A549 (cell line): ENCODE measurements at regions not wholly inside any gene's neighbourhood (a gene's known extent, or its start where the extent isn't known, plus 50 kb on each side); places are given as distances from the start of the nearest gene placed in this dataset.

Experiments
- ATAC-seq, 2 experiments: fragments of 200-7000 bp in 1 of 2; fragments of >200 bp in 1 of 2; cut with Nextera tagmentation in 1 of 2; cut with Tn5 transposase in 1 of 2; 3 replicates each; pipeline versions ENCODE4 v1.8.0 to v1.9.1; 2018 to 2020; ENCODE audit warnings: mild to moderate bottlenecking in 1 of 2, moderate library complexity in 1 of 2
- CTCF ChIA-PET: fragments of 300-600 bp; sonication (Branson Sonifier 250); formaldehyde crosslinking; extraction: SDS; loops from one replicate; lab custom pipeline; 2021; ENCODE audit warnings: antibody characterized with exemption, inconsistent platforms; lab: Yijun Ruan, JAX
- POLR2A ChIA-PET: fragments of 350-600 bp; formaldehyde crosslinking; extraction: SDS; loops from one replicate; lab custom pipeline; 2021; ENCODE audit warnings: antibody characterized with exemption, inconsistent platforms; lab: Yijun Ruan, JAX
- DNase-seq, 2 experiments: peaks; one replicate each; pipeline versions ENCODE4 v3.0.0 to v3.0.0-alpha.2; 2011 to 2016; ENCODE audit warnings: low read depth in 1 of 2, low spot score in 1 of 2
- FAIRE-seq: peaks from 2 replicates; lab custom pipeline; 2011; peaks lifted over from hg19 to GRCh38; lab: Jason Lieb, UNC
- H3K27ac ChIP-seq, 2 experiments: fragments of >200 bp; sonication (Bioruptor Twin); formaldehyde crosslinking; 3 replicates each; pipeline ENCODE4 v1.5.1; 2016 to 2017
- H3K4me1 ChIP-seq: fragments of >200 bp; sonication (Bioruptor Twin); formaldehyde crosslinking; 3 replicates; pipeline ENCODE4 v1.6.1; 2016
- H3K4me2 ChIP-seq: fragments of >200 bp; sonication (Bioruptor Twin); formaldehyde crosslinking; 3 replicates; pipeline ENCODE4 v1.6.1; 2016
- H3K4me3 ChIP-seq: fragments of >200 bp; sonication (Bioruptor Twin); formaldehyde crosslinking; 3 replicates; pipeline ENCODE4 v1.5.1; 2016
- H3K9me3 ChIP-seq: fragments of >200 bp; sonication (Bioruptor Twin); formaldehyde crosslinking; 3 replicates; pipeline ENCODE4 v1.6.1; 2016
- ATOH8 ChIP-seq: fragments of 250-450 bp; sonication (Bioruptor Pico); IDR thresholded peaks from 2 replicates; pipeline ENCODE4 v1.5.0; 2020; ENCODE audit warnings: low read depth, mild to moderate bottlenecking, moderate library complexity
- BHLHE40 ChIP-seq: IDR thresholded peaks from 2 replicates; pipeline ENCODE4 v1.6.1; 2012; ENCODE audit warnings: low read depth, low read length, inconsistent platforms
- CBX8 ChIP-seq: fragments of 200-600 bp; sonication (generic); IDR thresholded peaks from 2 replicates; pipeline ENCODE4 v1.6.1; 2016
- EHF ChIP-seq: fragments of 250-450 bp; sonication (Bioruptor Pico); IDR thresholded peaks from 2 replicates; pipeline ENCODE4 v1.5.0; 2020; ENCODE audit warnings: mild to moderate bottlenecking
- GATA3 ChIP-seq: IDR thresholded peaks from 2 replicates; pipeline ENCODE4 v1.6.1; 2012; ENCODE audit warnings: borderline replicate concordance
- HDAC2 ChIP-seq: fragments of 200-600 bp; sonication (generic); IDR thresholded peaks from 2 replicates; pipeline ENCODE4 v1.6.1; 2016
- HEYL ChIP-seq: fragments of 250-450 bp; sonication (Bioruptor Pico); IDR thresholded peaks from 2 replicates; pipeline ENCODE4 v1.8.0; 2021; ENCODE audit warnings: mild to moderate bottlenecking, moderate library complexity
- HOXB5 ChIP-seq: fragments of 250-450 bp; sonication (Bioruptor Pico); IDR thresholded peaks from 2 replicates; pipeline ENCODE4 v1.5.0; 2020; ENCODE audit warnings: mild to moderate bottlenecking, moderate library complexity
- JUNB ChIP-seq: fragments of >200 bp; sonication (Bioruptor Twin); formaldehyde crosslinking; IDR thresholded peaks from 2 replicates; pipeline ENCODE4 v1.6.1; 2016
- KDM5A ChIP-seq: fragments of 200-600 bp; sonication (generic); IDR thresholded peaks from 2 replicates; pipeline ENCODE4 v1.6.1; 2016; ENCODE audit warnings: antibody characterized with exemption, mild to moderate bottlenecking
- MAX ChIP-seq: IDR thresholded peaks from 2 replicates; pipeline ENCODE4 v1.6.1; 2012
- NR3C1 ChIP-seq: fragments of >200 bp; sonication (Bioruptor Twin); formaldehyde crosslinking; IDR thresholded peaks from 3 replicates; pipeline ENCODE4 v1.6.1; 2017
- RFX5 ChIP-seq: fragments of 450-650 bp; IDR thresholded peaks from 2 replicates; pipeline ENCODE4 v1.7.1; 2014; ENCODE audit warnings: antibody characterized with exemption, mild to moderate bottlenecking, moderate library complexity
- RNF2 ChIP-seq: fragments of 200-600 bp; sonication (generic); IDR thresholded peaks from 2 replicates; pipeline ENCODE4 v1.6.1; 2016; ENCODE audit warnings: low read depth, mild to moderate bottlenecking, antibody characterized with exemption, moderate library complexity, borderline replicate concordance
- SREBF2 ChIP-seq: fragments of 450-650 bp; IDR thresholded peaks from 2 replicates; pipeline ENCODE4 v1.6.1; 2014; ENCODE audit warnings: mild to moderate bottlenecking, moderate library complexity
- TFCP2L1 ChIP-seq: fragments of 250-450 bp; sonication (Bioruptor Pico); IDR thresholded peaks from 2 replicates; pipeline ENCODE4 v1.5.0; 2021; ENCODE audit warnings: mild to moderate bottlenecking
- TP53 ChIP-seq: fragments of 250-450 bp; sonication (Bioruptor Pico); IDR thresholded peaks from 2 replicates; pipeline ENCODE4 v1.5.0; 2021; ENCODE audit warnings: mild to moderate bottlenecking, moderate library complexity
- ZC3H11A ChIP-seq: fragments of 450-650 bp; IDR thresholded peaks from 2 replicates; pipeline ENCODE4 v1.6.1; 2014; ENCODE audit warnings: antibody characterized with exemption, mild to moderate bottlenecking
- WGBS: methylation state at CpG from one replicate; pipeline ENCODE4 v1.1.6; 2017; ENCODE audit errors: missing lambda C conversion rate; 5-methylcytosine and 5-hydroxymethylcytosine counted together
- TF ChIP-seq, protein P1 (sequence below): IDR thresholded peaks from 2 replicates; pipeline ENCODE4 v1.6.1; 2012; ENCODE audit warnings: low read depth, borderline replicate concordance

GRCh38 chr5:173538654-173539053, 77.8 kb downstream of the BOD1 start (continued):
- TF ChIP-seq ATOH8 (CRISPR knock-in tag) = no peak
- TF ChIP-seq ZC3H11A = no peak
- TF ChIP-seq JUNB = no peak
- TF ChIP-seq CBX8 = no peak
- TF ChIP-seq HOXB5 (CRISPR knock-in tag) = no peak

DNA sequence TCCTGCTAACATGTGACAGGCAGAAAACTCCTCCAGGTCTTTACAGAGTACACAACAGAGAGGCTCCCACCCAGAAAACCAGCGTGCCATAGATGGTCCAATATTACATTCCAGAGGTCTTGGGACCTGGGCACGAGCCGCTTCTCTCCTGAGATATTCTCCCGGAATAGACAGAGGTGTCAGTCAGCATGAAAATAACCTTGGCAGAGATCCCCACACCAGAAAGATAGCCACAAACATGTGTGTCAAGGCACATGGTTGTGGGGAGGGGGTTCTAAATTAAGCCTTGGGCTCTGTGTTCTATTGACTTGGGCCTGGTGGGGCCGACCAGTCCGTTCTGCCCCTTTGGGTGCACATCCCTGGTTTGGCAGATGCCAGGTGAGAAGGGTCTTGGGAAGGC, 78.4 kb downstream of the BOD1 start:
- CTCF ChIA-PET = no interaction called here
- TF ChIP-seq HDAC2 (no peak), HOXB5 (CRISPR knock-in tag) (no peak), NR3C1 (no peak), KDM5A (no peak), RNF2 (no peak), TFCP2L1 (CRISPR knock-in tag) (no peak), HEYL (CRISPR knock-in tag) (no peak), GATA3 (no peak), MAX (no peak), TP53 (CRISPR knock-in tag) (no peak)

GRCh38 chr5:173537228-173537627, 79.2 kb downstream of the BOD1 start:
- Histone ChIP-seq H3K4me3 (no peak overlapping the region), H3K9me3 (no peaks in the 10 kb centered on the region), H3K27ac (no peak overlapping the region), H3K4me2 (no peak overlapping the region), H3K4me1 (no peaks in the 10 kb centered on the region)
- ATAC-seq (no peak), DNase-seq (no peak), FAIRE-seq (no peak)
- WGBS = 60% methylated on average over 5 of the region's 5 CpGs
- POLR2A ChIA-PET = interaction anchor here (0.6 kb wide), 1 partner anchor 26 kb away, joined by 3 read pairs; no protein-coding TSS in a partner anchor
- CTCF ChIA-PET = interaction anchor here (1.1 kb wide), 1 partner anchor 18 kb away, joined by 3 read pairs; no protein-coding TSS in a partner anchor
- TF ChIP-seq EHF (no peak), BHLHE40 (no peak), KDM5A (no peak)

More for the DNA sequence above, 78.4 kb downstream of the BOD1 start:
- POLR2A ChIA-PET = no interaction called here
- DNase-seq = no peak
- no peak overlapping the region for H3K4me2 ChIP-seq
- H3K27ac ChIP-seq = no peak overlapping the region
- no peaks in the 10 kb centered on the region for H3K9me3 ChIP-seq
- no peak overlapping the region for H3K4me3 ChIP-seq
- no peaks in the 10 kb centered on the region for H3K4me1 ChIP-seq
- ATAC-seq = no peak
- no peak for FAIRE-seq
- 44% methylated on average over 6 of the region's 6 CpGs for WGBS

- 3% methylated on average over 3 of the region's 3 CpGs for WGBS
- DNase-seq (no peak), ATAC-seq (no peak), FAIRE-seq (no peak)
- Histone ChIP-seq H3K27ac (no peak overlapping the region), H3K4me2 (no peak overlapping the region), H3K4me3 (no peak overlapping the region), H3K4me1 (no peaks in the 10 kb centered on the region), H3K9me3 (no peaks in the 10 kb centered on the region)
- ChIA-PET POLR2A (no interaction called here), CTCF (interaction anchor here (1.1 to 1.7 kb wide), 2 partner anchors 16 to 242 kb away, joined by 3 read pairs; no protein-coding TSS in a partner anchor)
- TF ChIP-seq SREBF2 (no peak), RFX5 (no peak)
- TF ChIP-seq, protein P1, sequence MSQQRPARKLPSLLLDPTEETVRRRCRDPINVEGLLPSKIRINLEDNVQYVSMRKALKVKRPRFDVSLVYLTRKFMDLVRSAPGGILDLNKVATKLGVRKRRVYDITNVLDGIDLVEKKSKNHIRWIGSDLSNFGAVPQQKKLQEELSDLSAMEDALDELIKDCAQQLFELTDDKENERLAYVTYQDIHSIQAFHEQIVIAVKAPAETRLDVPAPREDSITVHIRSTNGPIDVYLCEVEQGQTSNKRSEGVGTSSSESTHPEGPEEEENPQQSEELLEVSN = no peak
Measured at GRCh38 chr5:173535976-173536639, 80.3 kb downstream of the BOD1 start.
